Naive thymus-derived CD8-positive, alpha-beta T cell (primary cell): ENCODE measurements at regions not wholly inside any gene's neighbourhood (a gene's known extent, or its start where the extent isn't known, plus 50 kb on each side); places are given as distances from the start of the nearest gene placed in this dataset.

Experiments used
- ATAC-seq, 2 donors: fragments of 150-1000 bp; cut with Tn5 transposase in 1 of 2; sonication (Bioruptor Pico), chemical (Tn5 transposase) in 1 of 2; 1 replicate in 1 of 2; 2 replicates in 1 of 2; pipeline ENCODE4 v1.10.0; 2021; ENCODE audit warnings: mild to moderate bottlenecking in 2 of 2, moderate library complexity in 2 of 2
- POLR2A ChIA-PET: fragments of 350-600 bp; sonication (Branson Sonifier 250); formaldehyde crosslinking; loops from one replicate; lab custom pipeline; 2021; ENCODE audit warnings: antibody characterized with exemption; lab: Charles Lee
- DNase-seq, 10 donors: peaks; one replicate each; pipeline versions ENCODE4 v3.0.0 to v3.0.0-alpha.2; 2020 to 2022
- H3K27ac Mint-ChIP-seq, 10 donors: one replicate each; pipeline ENCODE4 v1.8.0; 2020 to 2022; ENCODE audit warnings: mild to moderate bottlenecking in 10 of 10, mixed read lengths in 10 of 10, moderate library complexity in 4 of 10, inconsistent platforms in 1 of 10
- H3K27me3 Mint-ChIP-seq, 5 donors: one replicate each; pipeline ENCODE4 v1.8.0; 2021 to 2022; ENCODE audit warnings: mixed read lengths in 5 of 5
- H3K36me3 Mint-ChIP-seq, 3 donors: one replicate each; pipeline ENCODE4 v1.8.0; 2020 to 2022; ENCODE audit warnings: mixed read lengths in 3 of 3, mild to moderate bottlenecking in 2 of 3, inconsistent platforms in 1 of 3
- H3K4me1 Mint-ChIP-seq, 4 donors: one replicate each; pipeline ENCODE4 v1.8.0; 2021 to 2022; ENCODE audit warnings: mixed read lengths in 4 of 4
- H3K4me3 Mint-ChIP-seq, 10 donors: one replicate each; pipeline ENCODE4 v1.8.0; 2020 to 2022; ENCODE audit warnings: mild to moderate bottlenecking in 10 of 10, mixed read lengths in 10 of 10, moderate library complexity in 6 of 10, inconsistent platforms in 1 of 10
- H3K9me3 Mint-ChIP-seq, 9 donors: one replicate each; pipeline ENCODE4 v1.8.0; 2020 to 2022; ENCODE audit warnings: mixed read lengths in 9 of 9, mild to moderate bottlenecking in 3 of 9, inconsistent platforms in 1 of 9, moderate library complexity in 1 of 9

DNA sequence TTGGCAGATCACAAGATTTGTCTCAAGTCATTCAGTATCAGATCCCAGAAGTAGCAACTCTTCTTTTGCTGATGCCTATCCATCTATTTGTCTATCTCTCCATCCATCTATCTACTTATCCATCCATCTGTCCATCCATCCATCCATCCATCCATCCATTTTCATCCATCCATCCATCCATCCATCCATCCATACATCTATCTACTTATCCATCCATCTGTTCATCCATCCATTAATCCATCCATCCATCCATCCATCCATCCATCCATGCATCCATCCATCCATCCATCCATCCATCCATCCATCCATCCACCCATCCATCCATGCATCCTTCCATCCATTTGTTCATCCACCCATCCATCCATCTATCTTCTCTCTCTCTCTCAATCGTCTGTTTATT, 142.7 kb downstream of the PFKFB3 start:
- Mint-ChIP-seq H3K36me3 (no peaks in the 10 kb centered on the region), H3K4me3 (peak overlapping the region in 3 of 10 donors; percentile 4 to 6 (median 6)), H3K27me3 (no peaks in the 10 kb centered on the region), H3K4me1 (peaks cover 36 to 68% (median 59%) of the 10 kb centered on the region in 4 donors), H3K27ac (peak overlapping the region in 7 of 10 donors; percentile 9 to 90 (median 74)), H3K9me3 (peaks cover 0 to 4% (median 0%) of the 10 kb centered on the region in 9 donors)
- DNase-seq, result no peak
- no peak for ATAC-seq
- POLR2A ChIA-PET, result interaction anchor here (4.1 kb wide), 1 partner anchor 143 kb away, joined by 63 read pairs; the partner anchor contains the start of gene PFKFB3

DNA sequence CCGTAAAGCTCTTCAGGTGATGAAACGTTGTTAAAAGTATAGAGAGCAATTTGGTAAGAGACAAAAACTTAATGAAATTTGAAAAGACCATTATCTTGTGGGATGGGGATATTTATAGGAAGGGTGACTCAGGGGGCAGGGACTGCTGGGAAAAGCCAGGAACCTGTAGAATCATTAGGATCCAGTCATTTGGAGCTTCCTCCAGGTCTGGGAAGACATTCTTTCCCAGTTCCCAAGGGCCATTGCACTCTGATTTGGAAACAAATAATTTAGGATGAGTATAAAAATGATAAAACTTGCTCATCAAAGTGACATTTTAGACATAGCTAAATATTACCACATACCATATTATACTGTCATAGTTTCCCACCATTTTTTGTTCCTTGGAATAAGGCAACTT, 143.9 kb downstream of the PFKFB3 start:
- H3K4me1 Mint-ChIP-seq, result peaks cover 39 to 78% (median 64%) of the 10 kb centered on the region in 4 donors
- no peak for ATAC-seq
- no peaks in the 10 kb centered on the region for H3K36me3 Mint-ChIP-seq
- H3K4me3 Mint-ChIP-seq, result peak overlapping the region in 7 of 10 donors; percentile 37 to 87 (median 71)
- H3K27ac Mint-ChIP-seq, result peak overlapping the region in 9 of 10 donors; percentile 27 to 99 (median 93)
- POLR2A ChIA-PET, result interaction anchor here (0.6 to 4.1 kb wide), 8 partner anchors 14 to 1112 kb away, joined by 3 to 63 read pairs (median 16); partner anchors contain the start of gene PFKFB3
- peaks cover 0 to 4% (median 0%) of the 10 kb centered on the region in 9 donors for H3K9me3 Mint-ChIP-seq
- DNase-seq, result no peak
- H3K27me3 Mint-ChIP-seq, result no peaks in the 10 kb centered on the region

DNA sequence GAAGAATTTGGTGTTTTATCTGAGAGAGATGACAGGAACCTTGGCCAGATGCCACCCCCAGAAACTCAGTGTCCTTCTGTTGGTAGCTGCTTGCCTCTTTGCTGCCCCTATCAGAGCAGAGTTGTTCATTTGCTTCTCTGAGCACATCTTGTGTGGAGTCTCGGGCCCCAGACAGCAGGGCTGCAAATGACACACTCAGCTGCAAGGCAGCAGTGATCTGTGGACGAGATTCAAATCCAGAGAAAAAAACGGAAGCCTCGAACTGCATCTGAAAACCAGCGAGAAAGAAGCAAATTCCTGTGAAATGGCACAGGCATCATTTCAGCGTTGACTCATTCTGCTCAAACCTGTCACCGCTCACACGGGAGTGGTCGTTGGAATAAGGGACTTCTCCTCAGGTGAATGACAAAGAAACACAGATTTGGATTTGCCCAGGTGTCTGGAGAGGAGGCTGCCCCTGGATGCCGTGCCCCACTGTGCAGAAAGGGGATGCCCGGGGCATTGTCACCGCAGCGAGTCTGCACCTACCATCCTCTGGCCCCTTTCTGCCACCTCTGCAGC, 144.7 kb downstream of the PFKFB3 start:
- Mint-ChIP-seq H3K36me3 (no peaks in the 10 kb centered on the region), H3K27me3 (no peaks in the 10 kb centered on the region), H3K27ac (peak overlapping the region; percentile 79 to 99 (median 95)), H3K4me3 (peak overlapping the region; percentile 68 to 87 (median 78)), H3K9me3 (peaks cover 0 to 4% (median 0%) of the 10 kb centered on the region in 9 donors), H3K4me1 (peaks cover 41 to 80% (median 66%) of the 10 kb centered on the region in 4 donors)
- DNase-seq (peak in 7 of 10 donors; percentile 33 to 69 (median 54)), ATAC-seq (peak; percentile 53 to 68)
- POLR2A ChIA-PET, result interaction anchor here (0.6 to 4.1 kb wide), 27 partner anchors 10 to 458 kb away, joined by 3 to 63 read pairs (median 4); partner anchors contain the start of genes ANKRD16, FBH1 and PFKFB3

DNA sequence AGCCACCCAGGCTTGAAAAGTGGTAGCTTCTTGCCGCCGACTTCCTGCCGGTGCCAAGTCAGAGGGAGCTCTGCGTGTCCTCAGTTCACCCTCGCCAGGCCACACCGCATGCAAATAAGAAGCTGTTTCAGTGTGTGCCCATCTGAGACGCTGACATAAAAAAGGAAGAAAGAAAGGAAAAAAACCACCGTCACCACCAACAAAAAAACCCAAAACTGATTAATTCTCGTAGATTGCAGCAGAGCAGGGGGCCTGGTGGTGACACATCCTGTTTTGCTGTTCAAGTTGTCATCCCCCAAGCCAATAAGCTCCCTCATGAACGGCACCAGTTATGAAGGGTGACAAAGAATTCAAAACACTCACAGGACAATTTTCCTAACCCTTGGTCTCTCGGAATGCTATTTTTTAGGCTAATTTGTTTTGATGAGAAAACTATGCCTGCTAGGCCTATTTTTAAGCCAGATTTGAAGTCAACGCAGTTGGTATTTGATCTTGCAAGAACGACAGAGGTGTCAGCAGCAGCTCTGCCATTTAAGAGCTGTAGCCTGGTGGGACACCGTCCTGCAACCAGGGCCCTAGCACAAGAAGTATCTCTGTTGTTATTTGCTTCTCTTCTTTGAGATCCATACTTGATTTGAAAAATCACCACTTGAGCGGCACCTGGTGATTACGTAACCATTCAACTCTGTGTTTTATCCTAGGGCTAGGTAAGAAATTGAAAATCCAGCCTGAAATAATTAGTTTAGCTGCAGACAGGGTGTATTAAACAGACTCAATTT, 145.6 kb downstream of the PFKFB3 start:
- DNase-seq (peak; percentile 63 to 96 (median 87)), ATAC-seq (peak; percentile 90 to 92)
- Mint-ChIP-seq H3K4me1 (peaks cover 39 to 80% (median 63%) of the 10 kb centered on the region in 4 donors), H3K4me3 (peak overlapping the region; percentile 68 to 87 (median 78)), H3K9me3 (peaks cover 0 to 4% (median 0%) of the 10 kb centered on the region in 9 donors), H3K36me3 (no peaks in the 10 kb centered on the region), H3K27me3 (no peaks in the 10 kb centered on the region), H3K27ac (peak overlapping the region; percentile 79 to 99 (median 95))
- POLR2A ChIA-PET, result interaction anchor here (0.6 to 4.1 kb wide), 31 partner anchors 10 to 458 kb away, joined by 3 to 63 read pairs (median 5); partner anchors contain the start of genes ANKRD16, FBH1 and PFKFB3

DNA sequence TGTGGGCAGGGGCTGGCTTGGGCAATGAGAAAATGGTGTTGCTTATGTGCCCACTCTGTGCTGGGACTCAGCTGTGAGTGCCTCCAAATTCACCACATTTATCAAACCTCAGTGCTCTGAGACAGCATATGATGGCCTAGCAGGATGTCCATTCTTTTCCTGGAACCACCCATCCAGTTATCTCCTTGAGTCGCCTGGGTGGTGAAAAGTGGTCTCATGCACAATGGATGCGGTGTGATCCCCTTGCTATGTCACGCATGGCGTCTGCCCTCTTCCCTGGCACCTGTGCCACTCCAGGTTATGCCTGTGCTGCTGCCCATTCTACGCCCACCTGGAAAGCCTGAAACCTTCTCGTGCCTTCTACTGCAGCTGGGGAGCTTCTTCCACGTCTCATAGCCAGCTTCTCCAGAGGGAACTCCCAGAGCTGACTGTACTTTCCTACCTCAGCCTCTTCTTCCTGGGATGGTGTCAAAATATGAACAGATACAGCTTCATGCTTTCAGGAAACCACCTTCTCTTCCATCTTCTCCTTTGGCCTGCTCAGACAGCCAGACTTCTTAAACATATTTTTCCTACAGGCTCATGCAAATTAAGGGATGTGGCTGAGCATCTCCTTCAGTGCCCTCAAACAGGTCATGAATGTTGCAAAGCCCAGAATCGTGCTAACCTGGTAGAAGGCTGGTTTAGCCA, 147.3 kb downstream of the PFKFB3 start:
- Mint-ChIP-seq H3K36me3 (no peaks in the 10 kb centered on the region), H3K27me3 (no peaks in the 10 kb centered on the region), H3K4me3 (peak overlapping the region in 5 of 10 donors; percentile 4 to 45 (median 27)), H3K4me1 (peaks cover 35 to 66% (median 59%) of the 10 kb centered on the region in 4 donors), H3K9me3 (peaks cover 0 to 7% (median 4%) of the 10 kb centered on the region in 9 donors), H3K27ac (peak overlapping the region; percentile 71 to 99 (median 81))
- ATAC-seq (no peak), DNase-seq (no peak)
- POLR2A ChIA-PET, result interaction anchor here (1.4 to 3.5 kb wide), 3 partner anchors 32 to 186 kb away, joined by 4 to 30 read pairs (median 7); no protein-coding TSS in a partner anchor

DNA sequence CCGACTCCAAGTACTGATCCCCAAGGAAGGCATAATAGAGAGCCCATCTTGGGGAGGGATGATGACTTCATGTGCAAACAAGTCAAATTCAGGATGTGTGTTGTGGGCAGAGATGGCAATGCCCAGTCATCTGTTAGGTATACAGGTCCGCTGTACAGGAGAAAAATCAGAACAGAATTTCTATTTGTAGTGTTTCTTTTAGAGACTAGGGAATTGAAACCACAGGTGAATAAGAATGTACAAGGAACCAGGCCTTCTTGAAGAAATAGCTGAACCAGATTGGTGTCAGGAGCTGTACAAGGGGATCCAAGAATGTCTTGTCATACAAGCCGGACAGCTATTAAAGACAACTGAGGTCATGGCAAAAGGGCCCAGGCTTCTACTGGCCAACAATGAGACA, 147.9 kb downstream of the PFKFB3 start:
- no peak for ATAC-seq
- Mint-ChIP-seq H3K27me3 (no peaks in the 10 kb centered on the region), H3K4me1 (peaks cover 31 to 60% (median 53%) of the 10 kb centered on the region in 4 donors), H3K9me3 (peaks cover 0 to 13% (median 8%) of the 10 kb centered on the region in 9 donors), H3K36me3 (peaks cover 0 to 3% (median 0%) of the 10 kb centered on the region in 3 donors), H3K4me3 (peak overlapping the region in 1 of 10 donors; percentile 27), H3K27ac (peak overlapping the region; percentile 45 to 99 (median 81))
- POLR2A ChIA-PET, result interaction anchor here (1.8 kb wide), 1 partner anchor 31 kb away, joined by 7 read pairs; no protein-coding TSS in a partner anchor
- DNase-seq, result no peak

DNA sequence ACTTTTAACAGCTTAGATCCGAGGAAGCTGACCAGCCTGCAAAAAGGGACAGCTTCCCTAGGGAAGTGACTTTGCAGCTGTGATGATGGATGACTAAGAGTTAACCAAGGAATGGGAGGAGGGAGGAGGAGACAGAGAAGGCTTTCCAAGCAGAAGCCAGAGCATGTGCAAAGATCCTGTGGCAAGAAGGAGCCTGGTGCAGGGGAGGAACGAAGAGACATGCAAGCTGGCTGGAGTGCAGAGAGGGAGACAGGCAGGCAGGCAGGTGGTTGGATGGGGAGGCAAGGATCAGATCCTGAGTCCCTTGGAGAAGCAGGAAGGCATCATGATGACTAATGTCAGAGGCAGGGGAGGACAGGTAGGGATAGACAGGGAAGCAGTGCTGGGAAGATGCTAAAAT, 148.8 kb downstream of the PFKFB3 start:
- H3K4me3 Mint-ChIP-seq, result no peak overlapping the region
- H3K27me3 Mint-ChIP-seq, result no peaks in the 10 kb centered on the region
- peaks cover 25 to 51% (median 45%) of the 10 kb centered on the region in 4 donors for H3K4me1 Mint-ChIP-seq
- H3K36me3 Mint-ChIP-seq, result peaks cover 0 to 12% (median 1%) of the 10 kb centered on the region in 3 donors
- peaks cover 0 to 21% (median 17%) of the 10 kb centered on the region in 9 donors for H3K9me3 Mint-ChIP-seq
- ATAC-seq, result no peak
- DNase-seq, result no peak
- peak overlapping the region; percentile 1 to 93 (median 50) for H3K27ac Mint-ChIP-seq
- POLR2A ChIA-PET, result interaction anchor here (1.0 to 1.8 kb wide), 2 partner anchors 30 to 149 kb away, joined by 3 to 7 read pairs; partner anchors contain the start of gene PFKFB3

DNA sequence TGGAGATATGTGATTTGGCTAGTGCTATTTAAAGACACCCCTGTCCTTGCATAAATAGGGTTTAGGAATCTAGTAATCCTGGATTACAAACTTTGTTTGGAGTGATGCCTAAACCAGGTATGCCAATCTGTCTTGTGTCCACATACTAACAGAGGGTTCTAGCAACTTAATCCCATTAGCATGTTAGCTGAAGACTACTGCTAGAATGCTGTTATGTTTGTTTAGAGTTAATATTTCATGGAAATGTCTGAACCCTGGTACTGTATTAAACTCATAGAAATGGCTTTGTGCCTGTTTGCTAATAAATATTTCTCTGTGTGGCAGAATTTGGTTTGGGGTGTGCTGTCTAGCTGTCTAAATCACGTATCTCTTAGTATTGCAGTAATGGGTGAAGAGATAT, 150.8 kb downstream of the PFKFB3 start:
- POLR2A ChIA-PET, result no interaction called here
- H3K4me3 Mint-ChIP-seq, result no peak overlapping the region
- DNase-seq (no peak), ATAC-seq (no peak)
- peaks cover 4 to 37% (median 25%) of the 10 kb centered on the region in 9 donors for H3K9me3 Mint-ChIP-seq
- peaks cover 16 to 31% (median 25%) of the 10 kb centered on the region in 4 donors for H3K4me1 Mint-ChIP-seq
- H3K27me3 Mint-ChIP-seq, result no peaks in the 10 kb centered on the region
- H3K27ac Mint-ChIP-seq, result peak overlapping the region in 5 of 10 donors; percentile 5 to 76 (median 21)
- peaks cover 0 to 20% (median 9%) of the 10 kb centered on the region in 3 donors for H3K36me3 Mint-ChIP-seq

DNA sequence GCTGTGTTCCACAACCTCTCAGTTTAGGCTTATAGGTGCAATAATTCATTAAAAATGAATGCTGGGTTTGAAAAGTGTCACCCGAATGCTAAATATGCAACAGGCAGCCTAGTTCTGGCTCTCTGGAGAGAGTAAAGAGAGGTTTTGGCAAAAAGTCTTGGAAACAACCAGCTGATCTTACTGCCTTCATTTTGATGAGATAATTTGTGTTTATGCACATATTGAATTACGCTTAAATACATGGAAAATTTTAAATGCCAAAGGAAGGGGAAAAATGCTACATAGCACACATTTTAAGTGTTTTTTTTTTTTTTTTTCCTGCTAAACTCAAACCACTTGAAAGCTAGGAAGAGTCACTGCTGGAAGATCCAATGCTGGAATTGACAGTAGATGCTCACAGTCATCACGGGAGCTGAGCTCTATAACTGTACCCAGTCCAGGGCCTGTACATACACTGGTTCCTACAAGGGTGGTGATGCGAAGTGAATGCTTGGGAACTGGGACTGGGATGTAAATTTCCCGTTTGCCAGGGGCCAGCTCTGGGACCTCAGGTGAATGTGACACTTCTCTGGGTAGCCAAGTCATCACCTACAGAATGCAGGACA, 151.5 kb downstream of the PFKFB3 start:
- H3K9me3 Mint-ChIP-seq, result peaks cover 5 to 44% (median 25%) of the 10 kb centered on the region in 9 donors
- POLR2A ChIA-PET, result interaction anchor here (0.6 to 0.7 kb wide), 3 partner anchors 10 to 79 kb away, joined by 3 to 5 read pairs (median 3); no protein-coding TSS in a partner anchor
- no peak for DNase-seq
- H3K27me3 Mint-ChIP-seq, result no peaks in the 10 kb centered on the region
- H3K36me3 Mint-ChIP-seq, result peaks cover 0 to 26% (median 13%) of the 10 kb centered on the region in 3 donors
- H3K27ac Mint-ChIP-seq, result peak overlapping the region in 3 of 10 donors; percentile 2 to 25 (median 20)
- no peak for ATAC-seq
- no peak overlapping the region for H3K4me3 Mint-ChIP-seq
- peaks cover 13 to 24% (median 18%) of the 10 kb centered on the region in 4 donors for H3K4me1 Mint-ChIP-seq

DNA sequence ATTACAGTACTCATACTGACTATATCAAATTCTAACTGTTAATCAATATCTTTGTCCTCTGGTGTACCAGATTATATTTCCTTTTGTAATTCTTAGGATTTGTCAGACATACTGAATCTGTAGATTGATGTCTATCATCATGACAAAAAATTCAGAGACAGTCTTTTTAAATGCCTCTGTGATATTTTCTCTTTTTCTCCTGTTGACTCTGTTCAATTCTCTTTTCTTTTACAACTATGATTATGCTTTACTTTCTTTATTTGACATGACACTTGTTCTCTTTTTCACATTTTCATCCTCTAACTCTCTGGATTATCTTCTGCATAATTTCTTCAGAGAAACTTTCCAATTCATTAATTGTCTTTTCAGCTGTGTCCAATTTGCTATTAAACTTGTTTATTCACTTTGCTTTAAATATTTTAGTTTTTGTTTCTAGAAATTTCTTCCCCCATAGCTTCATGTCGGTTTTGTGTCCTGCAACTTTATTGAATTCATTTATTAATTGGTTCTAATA, 153.6 kb downstream of the PFKFB3 start:
- POLR2A ChIA-PET, result no interaction called here
- peaks cover 0 to 40% (median 26%) of the 10 kb centered on the region in 3 donors for H3K36me3 Mint-ChIP-seq

DNA sequence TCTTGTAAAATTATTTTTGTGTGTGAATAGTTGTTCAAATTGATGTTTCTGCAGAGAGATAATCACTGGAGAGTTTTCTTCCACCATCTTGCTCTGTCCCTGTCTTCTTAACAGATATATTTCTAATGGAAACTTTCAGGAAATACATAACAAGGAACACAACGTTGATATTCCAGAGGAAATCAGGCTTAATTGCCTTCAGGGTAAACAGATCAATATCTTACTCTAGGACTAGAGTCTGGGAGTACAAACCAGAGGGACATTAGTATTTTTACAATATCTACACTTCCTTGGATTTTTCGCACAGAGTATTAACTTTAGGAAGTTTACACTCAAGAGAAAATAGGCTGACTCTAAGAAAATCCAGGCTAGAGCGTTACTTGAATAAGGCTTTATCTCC, 159.1 kb downstream of the PFKFB3 start:
- DNase-seq (no peak), ATAC-seq (no peak)
- Mint-ChIP-seq H3K27me3 (no peaks in the 10 kb centered on the region), H3K9me3 (peaks cover 11 to 42% (median 20%) of the 10 kb centered on the region in 9 donors), H3K4me1 (no peaks in the 10 kb centered on the region), H3K4me3 (no peak overlapping the region), H3K27ac (peak overlapping the region in 2 of 10 donors; percentile 45 to 52), H3K36me3 (peaks cover 0 to 33% (median 23%) of the 10 kb centered on the region in 3 donors)
- POLR2A ChIA-PET, result interaction anchor here (0.6 kb wide), 1 partner anchor 245 kb away, joined by 3 read pairs; no protein-coding TSS in a partner anchor

More for the DNA sequence above, 153.6 kb downstream of the PFKFB3 start:
- peaks cover 10 to 61% (median 38%) of the 10 kb centered on the region in 9 donors for H3K9me3 Mint-ChIP-seq
- peaks cover 3 to 6% (median 5%) of the 10 kb centered on the region in 4 donors for H3K4me1 Mint-ChIP-seq
- no peak overlapping the region for H3K27ac Mint-ChIP-seq
- DNase-seq (no peak), ATAC-seq (no peak)
- no peak overlapping the region for H3K4me3 Mint-ChIP-seq
- no peaks in the 10 kb centered on the region for H3K27me3 Mint-ChIP-seq
